GM23338 (cell line): ENCODE measurements at regions not wholly inside any gene's neighbourhood (a gene's known extent, or its start where the extent isn't known, plus 50 kb on each side); places are given as distances from the start of the nearest gene placed in this dataset.

Experiments
- ATAC-seq: fragments of 200-7000 bp; cut with Tn5 transposase; 3 replicates; pipeline ENCODE4 v1.9.1; 2020
- DNase-seq: peaks from one replicate; pipeline ENCODE4 v3.0.0-alpha.2; 2015; ENCODE audit warnings: low spot score
- H2AFZ ChIP-seq: fragments of 200-600 bp; sonication (generic); 2 replicates; pipeline ENCODE4 v1.8.0; 2016; ENCODE audit warnings: antibody characterized with exemption, mild to moderate bottlenecking, moderate library complexity
- H3F3A ChIP-seq: fragments of 200-600 bp; sonication (generic); replicated peaks from 2 replicates; pipeline ENCODE4 v1.8.0; 2017; ENCODE audit warnings: antibody characterized with exemption, mixed run types, low read depth
- H3K27ac ChIP-seq: fragments of 200-600 bp; sonication (generic); 2 replicates; pipeline ENCODE4 v1.6.1; 2016; ENCODE audit warnings: low read depth
- H3K27me3 ChIP-seq: fragments of 200-600 bp; sonication (generic); 2 replicates; pipeline ENCODE4 v1.8.0; 2016; ENCODE audit warnings: mild to moderate bottlenecking, mixed run types, moderate library complexity; ENCODE audit not compliant: insufficient read depth
- H3K36me3 ChIP-seq: fragments of 200-600 bp; sonication (generic); 2 replicates; pipeline ENCODE4 v1.8.0; 2016; ENCODE audit warnings: mild to moderate bottlenecking; ENCODE audit not compliant: insufficient read depth
- H3K4me1 ChIP-seq: fragments of 200-600 bp; sonication (generic); 2 replicates; pipeline ENCODE4 v1.8.0; 2016; ENCODE audit warnings: mild to moderate bottlenecking, moderate library complexity; ENCODE audit not compliant: insufficient read depth
- H3K4me2 ChIP-seq: fragments of 200-600 bp; sonication (generic); 2 replicates; pipeline ENCODE4 v1.7.1; 2017; ENCODE audit warnings: mixed run types
- H3K4me3 ChIP-seq: fragments of 200-600 bp; sonication (generic); 2 replicates; pipeline ENCODE4 v1.6.1; 2016; ENCODE audit warnings: mixed run types
- H3K79me2 ChIP-seq: fragments of 200-600 bp; sonication (generic); replicated peaks from 2 replicates; pipeline ENCODE4 v1.8.0; 2017; ENCODE audit warnings: mild to moderate bottlenecking; ENCODE audit not compliant: insufficient read depth
- H3K9me2 ChIP-seq: fragments of 200-600 bp; sonication (generic); 2 replicates; pipeline ENCODE4 v1.8.0; 2017; ENCODE audit not compliant: insufficient read depth
- H4K20me1 ChIP-seq: fragments of 200-600 bp; sonication (generic); replicated peaks from 2 replicates; pipeline ENCODE4 v1.8.0; 2017; ENCODE audit warnings: mild to moderate bottlenecking; ENCODE audit not compliant: insufficient read depth
- H3K27ac Mint-ChIP-seq: 2 replicates; pipeline ENCODE4 v1.8.0; 2020; ENCODE audit warnings: inconsistent platforms, mild to moderate bottlenecking, moderate library complexity, mixed read lengths
- H3K27me3 Mint-ChIP-seq: 3 replicates; pipeline ENCODE4 v1.8.0; 2022; ENCODE audit warnings: low read depth, mild to moderate bottlenecking, moderate library complexity, mixed read lengths, inconsistent platforms; ENCODE audit not compliant: insufficient read depth, poor library complexity
- H3K36me3 Mint-ChIP-seq: 3 replicates; pipeline ENCODE4 v1.8.0; 2021; ENCODE audit warnings: low read depth, mild to moderate bottlenecking, inconsistent platforms, moderate library complexity, mixed read lengths
- H3K4me1 Mint-ChIP-seq: 3 replicates; pipeline ENCODE4 v1.8.0; 2020; ENCODE audit warnings: mild to moderate bottlenecking, inconsistent platforms, mixed read lengths
- H3K4me3 Mint-ChIP-seq: 3 replicates; pipeline ENCODE4 v1.8.0; 2021; ENCODE audit warnings: moderate library complexity, mild to moderate bottlenecking, inconsistent platforms, mixed read lengths
- H3K9me3 Mint-ChIP-seq: 3 replicates; pipeline ENCODE4 v1.8.0; 2020; ENCODE audit warnings: moderate library complexity, mild to moderate bottlenecking, inconsistent platforms, mixed read lengths
- CREB1 ChIP-seq: fragments of 250-450 bp; sonication (Bioruptor Pico); IDR thresholded peaks from 2 replicates; pipeline ENCODE4 v1.5.0; 2020; ENCODE audit warnings: low read depth, mild to moderate bottlenecking, moderate library complexity
- CTCF ChIP-seq, 2 experiments: fragments of 200-600 bp in 1 of 2; sonication (generic) in 1 of 2; conservative IDR thresholded peaks; 2 replicates each; pipeline versions ENCODE4 v1.5.1 to v1.6.1; 2016 to 2017; ENCODE audit warnings: antibody characterized with exemption in 2 of 2, low read depth in 2 of 2, mild to moderate bottlenecking in 2 of 2, moderate library complexity in 1 of 2
- ETS1 ChIP-seq: IDR thresholded peaks from 2 replicates; pipeline ENCODE4 v1.6.1; 2016; ENCODE audit warnings: antibody characterized with exemption
- EZH2 ChIP-seq: fragments of 200-600 bp; sonication (generic); IDR thresholded peaks from one replicate; pipeline ENCODE4 v1.8.0; 2017; ENCODE audit warnings: antibody characterized with exemption, mild to moderate bottlenecking, low read depth; ENCODE audit not compliant: unreplicated experiment
- EZH2phosphoT487 ChIP-seq: fragments of 200-600 bp; sonication (generic); IDR thresholded peaks from one replicate; pipeline ENCODE4 v1.8.1; 2018; ENCODE audit warnings: antibody characterized with exemption; ENCODE audit not compliant: unreplicated experiment
- JUNB ChIP-seq: IDR thresholded peaks from one replicate; pipeline ENCODE4 v1.6.1; 2016; ENCODE audit warnings: antibody characterized with exemption; ENCODE audit not compliant: unreplicated experiment
- NANOG ChIP-seq: IDR thresholded peaks from 2 replicates; pipeline ENCODE4 v1.6.1; 2016; ENCODE audit warnings: antibody characterized with exemption, borderline replicate concordance
- POLR2AphosphoS5 ChIP-seq: IDR thresholded peaks from 2 replicates; pipeline ENCODE4 v1.6.1; 2016; ENCODE audit warnings: antibody characterized with exemption, low read depth
- REST ChIP-seq: IDR thresholded peaks from one replicate; pipeline ENCODE4 v1.6.1; 2018; ENCODE audit warnings: antibody characterized with exemption; ENCODE audit not compliant: unreplicated experiment
- STAT1 ChIP-seq: IDR thresholded peaks from one replicate; pipeline ENCODE4 v1.6.1; 2016; ENCODE audit warnings: antibody characterized with exemption; ENCODE audit not compliant: unreplicated experiment
- ZNF114 ChIP-seq: fragments of 250-450 bp; sonication (Bioruptor Pico); IDR thresholded peaks from 2 replicates; pipeline ENCODE4 v1.5.0; 2020; ENCODE audit warnings: mild to moderate bottlenecking, moderate library complexity
- ZNF331 ChIP-seq: fragments of 250-450 bp; sonication (Bioruptor Pico); IDR thresholded peaks from 2 replicates; pipeline ENCODE4 v1.5.0; 2020; ENCODE audit warnings: low read depth, mild to moderate bottlenecking, moderate library complexity
- TF ChIP-seq, protein P1 (sequence below): fragments of 250-450 bp; sonication (Bioruptor Pico); IDR thresholded peaks from 2 replicates; pipeline ENCODE4 v1.5.0; 2020; ENCODE audit warnings: mild to moderate bottlenecking, moderate library complexity

GRCh38 chr19:30271816-30272215 is 100.4 kb upstream of the ZNF536 start:
- Histone ChIP-seq H3K36me3 (no peaks in the 10 kb centered on the region), H3K27me3 (no peaks in the 10 kb centered on the region), H2AFZ (no peak overlapping the region), H3K4me1 (peaks cover 19% of the 10 kb centered on the region), H3K4me3 (no peak overlapping the region), H3K79me2 (no peaks in the 10 kb centered on the region), H3K4me2 (no peak overlapping the region), H4K20me1 (no peaks in the 10 kb centered on the region), H3F3A (no peaks in the 10 kb centered on the region), H3K27ac (no peak overlapping the region), H3K9me2 (no peaks in the 10 kb centered on the region)
- DNase-seq (no peak), ATAC-seq (no peak)
- H3K27ac Mint-ChIP-seq: no peak overlapping the region
- peaks cover 20% of the 10 kb centered on the region for H3K9me3 Mint-ChIP-seq
- H3K36me3 Mint-ChIP-seq: peaks cover 11% of the 10 kb centered on the region; the same call in 2 of the 3 replicates
- no peak overlapping the region for H3K4me3 Mint-ChIP-seq
- TF ChIP-seq CREB1 (CRISPR knock-in tag) (no peak), ETS1 (no peak), EZH2phosphoT487 (no peak), ZNF331 (CRISPR knock-in tag) (no peak), POLR2AphosphoS5 (no peak), JUNB (no peak), ZNF114 (no peak), EZH2 (no peak), STAT1 (no peak), REST (no peak), CTCF (conservative IDR thresholded peaks at IDR 0.05; ENCODE audit: low read depth in 2 of 2) (no peak), NANOG (no peak)
- TF ChIP-seq, protein P1, sequence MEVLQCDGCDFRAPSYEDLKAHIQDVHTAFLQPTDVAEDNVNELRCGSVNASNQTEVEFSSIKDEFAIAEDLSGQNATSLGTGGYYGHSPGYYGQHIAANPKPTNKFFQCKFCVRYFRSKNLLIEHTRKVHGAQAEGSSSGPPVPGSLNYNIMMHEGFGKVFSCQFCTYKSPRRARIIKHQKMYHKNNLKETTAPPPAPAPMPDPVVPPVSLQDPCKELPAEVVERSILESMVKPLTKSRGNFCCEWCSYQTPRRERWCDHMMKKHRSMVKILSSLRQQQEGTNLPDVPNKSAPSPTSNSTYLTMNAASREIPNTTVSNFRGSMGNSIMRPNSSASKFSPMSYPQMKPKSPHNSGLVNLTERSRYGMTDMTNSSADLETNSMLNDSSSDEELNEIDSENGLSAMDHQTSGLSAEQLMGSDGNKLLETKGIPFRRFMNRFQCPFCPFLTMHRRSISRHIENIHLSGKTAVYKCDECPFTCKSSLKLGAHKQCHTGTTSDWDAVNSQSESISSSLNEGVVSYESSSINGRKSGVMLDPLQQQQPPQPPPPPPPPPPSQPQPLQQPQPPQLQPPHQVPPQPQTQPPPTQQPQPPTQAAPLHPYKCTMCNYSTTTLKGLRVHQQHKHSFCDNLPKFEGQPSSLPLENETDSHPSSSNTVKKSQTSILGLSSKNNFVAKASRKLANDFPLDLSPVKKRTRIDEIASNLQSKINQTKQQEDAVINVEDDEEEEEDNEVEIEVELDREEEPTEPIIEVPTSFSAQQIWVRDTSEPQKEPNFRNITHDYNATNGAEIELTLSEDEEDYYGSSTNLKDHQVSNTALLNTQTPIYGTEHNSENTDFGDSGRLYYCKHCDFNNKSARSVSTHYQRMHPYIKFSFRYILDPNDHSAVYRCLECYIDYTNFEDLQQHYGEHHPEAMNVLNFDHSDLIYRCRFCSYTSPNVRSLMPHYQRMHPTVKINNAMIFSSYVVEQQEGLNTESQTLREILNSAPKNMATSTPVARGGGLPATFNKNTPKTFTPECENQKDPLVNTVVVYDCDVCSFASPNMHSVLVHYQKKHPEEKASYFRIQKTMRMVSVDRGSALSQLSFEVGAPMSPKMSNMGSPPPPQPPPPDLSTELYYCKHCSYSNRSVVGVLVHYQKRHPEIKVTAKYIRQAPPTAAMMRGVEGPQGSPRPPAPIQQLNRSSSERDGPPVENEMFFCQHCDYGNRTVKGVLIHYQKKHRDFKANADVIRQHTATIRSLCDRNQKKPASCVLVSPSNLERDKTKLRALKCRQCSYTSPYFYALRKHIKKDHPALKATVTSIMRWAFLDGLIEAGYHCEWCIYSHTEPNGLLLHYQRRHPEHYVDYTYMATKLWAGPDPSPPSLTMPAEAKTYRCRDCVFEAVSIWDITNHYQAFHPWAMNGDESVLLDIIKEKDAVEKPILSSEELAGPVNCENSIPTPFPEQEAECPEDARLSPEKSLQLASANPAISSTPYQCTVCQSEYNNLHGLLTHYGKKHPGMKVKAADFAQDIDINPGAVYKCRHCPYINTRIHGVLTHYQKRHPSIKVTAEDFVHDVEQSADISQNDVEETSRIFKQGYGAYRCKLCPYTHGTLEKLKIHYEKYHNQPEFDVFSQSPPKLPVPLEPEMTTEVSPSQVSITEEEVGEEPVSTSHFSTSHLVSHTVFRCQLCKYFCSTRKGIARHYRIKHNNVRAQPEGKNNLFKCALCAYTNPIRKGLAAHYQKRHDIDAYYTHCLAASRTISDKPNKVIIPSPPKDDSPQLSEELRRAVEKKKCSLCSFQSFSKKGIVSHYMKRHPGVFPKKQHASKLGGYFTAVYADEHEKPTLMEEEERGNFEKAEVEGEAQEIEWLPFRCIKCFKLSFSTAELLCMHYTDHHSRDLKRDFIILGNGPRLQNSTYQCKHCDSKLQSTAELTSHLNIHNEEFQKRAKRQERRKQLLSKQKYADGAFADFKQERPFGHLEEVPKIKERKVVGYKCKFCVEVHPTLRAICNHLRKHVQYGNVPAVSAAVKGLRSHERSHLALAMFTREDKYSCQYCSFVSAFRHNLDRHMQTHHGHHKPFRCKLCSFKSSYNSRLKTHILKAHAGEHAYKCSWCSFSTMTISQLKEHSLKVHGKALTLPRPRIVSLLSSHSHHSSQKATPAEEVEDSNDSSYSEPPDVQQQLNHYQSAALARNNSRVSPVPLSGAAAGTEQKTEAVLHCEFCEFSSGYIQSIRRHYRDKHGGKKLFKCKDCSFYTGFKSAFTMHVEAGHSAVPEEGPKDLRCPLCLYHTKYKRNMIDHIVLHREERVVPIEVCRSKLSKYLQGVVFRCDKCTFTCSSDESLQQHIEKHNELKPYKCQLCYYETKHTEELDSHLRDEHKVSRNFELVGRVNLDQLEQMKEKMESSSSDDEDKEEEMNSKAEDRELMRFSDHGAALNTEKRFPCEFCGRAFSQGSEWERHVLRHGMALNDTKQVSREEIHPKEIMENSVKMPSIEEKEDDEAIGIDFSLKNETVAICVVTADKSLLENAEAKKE: no peak
- H3K4me1 Mint-ChIP-seq: peaks cover 24% of the 10 kb centered on the region
- H3K27me3 Mint-ChIP-seq: peaks cover 6% of the 10 kb centered on the region
